HL-60 (cell line): ENCODE measurements at regions not wholly inside any gene's neighbourhood (a gene's known extent, or its start where the extent isn't known, plus 50 kb on each side); places are given as distances from the start of the nearest gene placed in this dataset.

ENCODE experiments used
- DNase-seq, 2 experiments: peaks; one replicate each; pipeline ENCODE4 v3.0.0-alpha.2; 2010 to 2020; ENCODE audit warnings: low read depth in 1 of 2, low spot score in 1 of 2
- H3K27ac ChIP-seq: fragments of 250-450 bp; sonication (Bioruptor Pico); replicated peaks from 2 replicates; pipeline ENCODE4 v1.5.1; 2020; ENCODE audit warnings: mild to moderate bottlenecking, moderate library complexity
- H3K27me3 ChIP-seq: fragments of 250-450 bp; sonication (Bioruptor Pico); 2 replicates; pipeline ENCODE4 v1.5.1; 2021; ENCODE audit warnings: mild to moderate bottlenecking, moderate library complexity; ENCODE audit not compliant: insufficient read depth, poor library complexity, severe bottlenecking
- H3K4me3 ChIP-seq: replicated peaks from 2 replicates; pipeline ENCODE4 v1.5.1; 2011; ENCODE audit warnings: mild to moderate bottlenecking, control low read depth, low read length; ENCODE audit not compliant: insufficient read depth
- GABPA ChIP-seq: IDR thresholded peaks from 2 replicates; pipeline ENCODE4 v1.6.1; 2012; ENCODE audit warnings: low read depth
- POLR2AphosphoS5 ChIP-seq: IDR thresholded peaks from 2 replicates; pipeline ENCODE4 v1.6.1; 2012; ENCODE audit warnings: low read depth
- SPI1 ChIP-seq: IDR thresholded peaks from 2 replicates; pipeline ENCODE4 v1.6.1; 2012; ENCODE audit warnings: low read depth, mild to moderate bottlenecking, borderline replicate concordance
- TF ChIP-seq, protein P1 (sequence below): IDR thresholded peaks from 2 replicates; pipeline ENCODE4 v1.6.1; 2012; ENCODE audit warnings: low read depth; ENCODE audit not compliant: insufficient replicate concordance
- TF ChIP-seq, protein P2 (sequence below): IDR thresholded peaks from one replicate; pipeline ENCODE4 v1.5.1; 2011; ENCODE audit warnings: low read length, control low read depth, inconsistent platforms; ENCODE audit not compliant: insufficient read depth

DNA sequence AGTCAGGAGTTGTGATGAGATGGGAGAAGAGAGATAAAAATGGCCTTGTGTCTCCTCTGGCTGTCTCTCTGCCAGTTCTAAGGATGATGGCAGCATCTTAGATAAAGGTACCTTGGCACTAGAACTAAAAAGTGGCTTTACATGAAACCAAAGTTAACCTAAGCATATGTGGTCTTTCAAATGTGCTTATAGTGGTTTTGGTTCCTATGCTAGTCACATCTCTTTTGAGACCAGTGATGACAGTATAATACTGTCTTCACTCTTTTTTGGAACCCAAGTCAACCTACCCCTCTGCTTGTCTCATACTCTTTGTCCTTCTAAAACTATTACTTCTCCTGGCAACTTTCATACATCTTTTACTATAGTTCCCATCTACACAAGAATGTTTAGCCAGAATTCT, 142.2 kb upstream of the SATB1 start:
- no peaks in the 10 kb centered on the region for H3K27me3 ChIP-seq
- H3K4me3 ChIP-seq: no peak overlapping the region
- TF ChIP-seq, protein P1, sequence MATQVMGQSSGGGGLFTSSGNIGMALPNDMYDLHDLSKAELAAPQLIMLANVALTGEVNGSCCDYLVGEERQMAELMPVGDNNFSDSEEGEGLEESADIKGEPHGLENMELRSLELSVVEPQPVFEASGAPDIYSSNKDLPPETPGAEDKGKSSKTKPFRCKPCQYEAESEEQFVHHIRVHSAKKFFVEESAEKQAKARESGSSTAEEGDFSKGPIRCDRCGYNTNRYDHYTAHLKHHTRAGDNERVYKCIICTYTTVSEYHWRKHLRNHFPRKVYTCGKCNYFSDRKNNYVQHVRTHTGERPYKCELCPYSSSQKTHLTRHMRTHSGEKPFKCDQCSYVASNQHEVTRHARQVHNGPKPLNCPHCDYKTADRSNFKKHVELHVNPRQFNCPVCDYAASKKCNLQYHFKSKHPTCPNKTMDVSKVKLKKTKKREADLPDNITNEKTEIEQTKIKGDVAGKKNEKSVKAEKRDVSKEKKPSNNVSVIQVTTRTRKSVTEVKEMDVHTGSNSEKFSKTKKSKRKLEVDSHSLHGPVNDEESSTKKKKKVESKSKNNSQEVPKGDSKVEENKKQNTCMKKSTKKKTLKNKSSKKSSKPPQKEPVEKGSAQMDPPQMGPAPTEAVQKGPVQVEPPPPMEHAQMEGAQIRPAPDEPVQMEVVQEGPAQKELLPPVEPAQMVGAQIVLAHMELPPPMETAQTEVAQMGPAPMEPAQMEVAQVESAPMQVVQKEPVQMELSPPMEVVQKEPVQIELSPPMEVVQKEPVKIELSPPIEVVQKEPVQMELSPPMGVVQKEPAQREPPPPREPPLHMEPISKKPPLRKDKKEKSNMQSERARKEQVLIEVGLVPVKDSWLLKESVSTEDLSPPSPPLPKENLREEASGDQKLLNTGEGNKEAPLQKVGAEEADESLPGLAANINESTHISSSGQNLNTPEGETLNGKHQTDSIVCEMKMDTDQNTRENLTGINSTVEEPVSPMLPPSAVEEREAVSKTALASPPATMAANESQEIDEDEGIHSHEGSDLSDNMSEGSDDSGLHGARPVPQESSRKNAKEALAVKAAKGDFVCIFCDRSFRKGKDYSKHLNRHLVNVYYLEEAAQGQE: no peak
- no peak for TF ChIP-seq GABPA
- TF ChIP-seq, protein P2, sequence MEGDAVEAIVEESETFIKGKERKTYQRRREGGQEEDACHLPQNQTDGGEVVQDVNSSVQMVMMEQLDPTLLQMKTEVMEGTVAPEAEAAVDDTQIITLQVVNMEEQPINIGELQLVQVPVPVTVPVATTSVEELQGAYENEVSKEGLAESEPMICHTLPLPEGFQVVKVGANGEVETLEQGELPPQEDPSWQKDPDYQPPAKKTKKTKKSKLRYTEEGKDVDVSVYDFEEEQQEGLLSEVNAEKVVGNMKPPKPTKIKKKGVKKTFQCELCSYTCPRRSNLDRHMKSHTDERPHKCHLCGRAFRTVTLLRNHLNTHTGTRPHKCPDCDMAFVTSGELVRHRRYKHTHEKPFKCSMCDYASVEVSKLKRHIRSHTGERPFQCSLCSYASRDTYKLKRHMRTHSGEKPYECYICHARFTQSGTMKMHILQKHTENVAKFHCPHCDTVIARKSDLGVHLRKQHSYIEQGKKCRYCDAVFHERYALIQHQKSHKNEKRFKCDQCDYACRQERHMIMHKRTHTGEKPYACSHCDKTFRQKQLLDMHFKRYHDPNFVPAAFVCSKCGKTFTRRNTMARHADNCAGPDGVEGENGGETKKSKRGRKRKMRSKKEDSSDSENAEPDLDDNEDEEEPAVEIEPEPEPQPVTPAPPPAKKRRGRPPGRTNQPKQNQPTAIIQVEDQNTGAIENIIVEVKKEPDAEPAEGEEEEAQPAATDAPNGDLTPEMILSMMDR: no peak
- no peak for TF ChIP-seq SPI1
- no peak for DNase-seq
- H3K27ac ChIP-seq: no peak overlapping the region

DNA sequence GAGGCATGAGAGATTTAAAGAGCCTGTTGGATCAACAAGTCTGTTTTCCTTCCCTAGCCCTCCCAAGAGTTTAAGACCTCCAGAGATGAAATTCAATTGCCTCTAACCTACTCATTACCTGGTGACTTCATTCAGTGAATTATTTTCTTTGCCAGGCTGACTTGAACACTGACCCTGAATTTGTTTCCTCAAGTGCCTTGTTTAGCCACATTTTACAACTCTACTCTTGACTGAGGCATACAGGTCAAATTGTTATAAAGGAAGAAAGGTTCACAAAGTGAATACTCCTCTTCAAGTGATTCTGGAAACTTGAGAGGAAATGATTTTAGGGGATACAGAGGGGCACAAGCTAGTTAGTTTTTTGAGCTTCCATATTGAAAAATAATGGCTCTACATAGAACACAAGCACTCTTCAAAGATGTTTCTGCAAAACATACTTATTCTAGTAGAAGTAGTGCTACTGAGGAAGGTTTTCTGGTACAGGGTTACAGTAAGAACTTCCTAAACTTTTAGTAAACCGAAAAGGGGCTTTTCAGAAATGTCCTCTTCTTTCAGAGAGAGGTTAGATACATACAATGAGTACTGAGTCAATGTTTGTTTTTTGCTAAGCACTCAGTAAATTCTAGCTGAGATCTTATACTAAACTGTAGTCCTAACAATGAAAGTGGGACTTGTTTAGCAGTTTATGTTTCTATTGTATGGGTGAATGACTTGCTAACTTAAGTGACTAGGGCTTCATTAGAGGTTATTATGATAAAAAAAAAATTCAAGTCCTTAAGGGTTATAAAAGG, 137.4 kb upstream of the SATB1 start:
- Histone ChIP-seq H3K4me3 (no peak overlapping the region), H3K27ac (no peak overlapping the region), H3K27me3 (no peaks in the 10 kb centered on the region)
- no peak for DNase-seq
- TF ChIP-seq, protein P2: no peak
- TF ChIP-seq GABPA: no peak
- no peak for TF ChIP-seq POLR2AphosphoS5
- TF ChIP-seq, protein P1: no peak
- no peak for TF ChIP-seq SPI1

DNA sequence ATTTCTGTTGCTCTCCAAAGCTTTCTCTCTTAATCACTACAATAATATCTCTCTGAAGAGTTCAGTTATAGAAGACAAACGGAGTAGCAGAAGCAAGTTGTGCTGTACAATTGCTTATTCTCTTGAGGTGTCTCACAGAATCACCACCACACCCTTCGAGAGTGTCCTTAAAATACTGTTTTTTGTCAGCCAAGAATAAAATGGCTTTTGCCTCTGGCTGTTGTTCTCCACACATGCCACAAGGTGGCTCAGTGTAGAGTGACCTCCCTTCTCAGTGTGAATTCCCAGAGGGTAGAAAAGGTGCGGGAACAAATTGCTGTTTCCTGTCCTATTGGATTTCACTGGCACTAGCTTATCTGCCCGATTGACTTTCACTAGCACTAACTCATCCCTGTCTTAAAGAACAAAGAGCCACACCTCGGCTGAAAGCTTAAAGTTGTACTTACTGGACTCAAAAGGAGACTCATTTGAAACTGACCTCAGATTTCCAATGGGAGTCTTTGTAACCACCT, 134.2 kb upstream of the SATB1 start:
- TF ChIP-seq, protein P1: no peak
- TF ChIP-seq GABPA (no peak), SPI1 (no peak)
- TF ChIP-seq, protein P2: peak; percentile 61
- peak in 1 of 2 experiments; percentile 43 for DNase-seq
- Histone ChIP-seq H3K4me3 (no peak overlapping the region), H3K27me3 (no peaks in the 10 kb centered on the region), H3K27ac (no peak overlapping the region)
